ENCODE measurements at regions not wholly inside any gene's neighbourhood (a gene's known extent, or its start where the extent isn't known, plus 50 kb on each side); places are given as distances from the start of the nearest gene placed in this dataset.

DNA sequence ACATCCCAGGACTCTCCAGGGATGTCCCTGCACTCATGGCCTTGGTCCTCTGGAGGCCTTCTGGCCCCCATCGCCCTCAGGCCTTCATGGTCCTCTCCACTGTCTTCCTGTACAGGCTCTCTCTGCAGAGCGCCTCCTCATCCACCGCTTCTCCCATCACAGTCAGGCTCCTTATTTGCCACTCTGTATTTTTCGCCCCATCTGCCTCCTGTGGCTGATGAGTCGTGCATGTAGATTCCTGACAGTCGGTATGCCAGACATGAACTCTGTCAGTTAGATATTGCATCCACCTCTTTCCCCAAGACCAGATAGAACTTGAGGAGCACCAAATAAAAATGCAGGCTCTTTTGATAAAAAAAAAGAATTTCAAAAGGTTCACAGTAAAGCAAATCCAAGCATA is 362.8 kb downstream of the IRX1 start:
- no peak overlapping the region for H3K27ac Mint-ChIP-seq

DNA sequence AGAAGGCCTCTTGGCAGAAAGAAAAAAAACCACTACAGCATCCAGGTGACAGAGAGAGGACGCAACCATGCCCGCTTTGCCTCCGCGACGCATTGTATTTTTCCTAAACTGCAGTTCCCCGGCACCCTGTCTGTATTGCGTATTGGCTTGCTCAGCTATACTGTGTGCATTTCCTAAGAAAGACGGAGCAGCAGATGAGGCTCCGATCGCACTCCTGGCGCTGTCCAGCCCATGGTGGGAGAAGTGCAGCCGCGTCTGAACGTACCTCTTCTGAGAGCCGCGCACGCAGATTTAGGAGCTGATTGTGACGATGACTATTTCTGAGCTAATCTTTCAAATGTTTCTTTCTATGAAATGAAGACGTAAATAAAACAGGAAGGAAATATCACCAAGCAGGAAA is 366.5 kb downstream of the IRX1 start:
- DNase-seq (no peak), ATAC-seq (replicated peaks in 1 of 2) (no peak)
- Mint-ChIP-seq H3K27ac (no peak overlapping the region), H3K36me3 (ENCODE audit: insufficient read depth in 2 of 2) (no peaks in the 10 kb centered on the region), H3K4me3 (no peak overlapping the region), H3K27me3 (ENCODE audit: low read depth) (no peaks in the 10 kb centered on the region), H3K9me3 (peaks cover 10 to 12% of the 10 kb centered on the region in 2 donors), H3K4me1 (ENCODE audit: low read depth) (no peaks in the 10 kb centered on the region)

More for the DNA sequence above, 362.8 kb downstream of the IRX1 start:
- Mint-ChIP-seq H3K27me3 (ENCODE audit: low read depth) (no peaks in the 10 kb centered on the region), H3K4me1 (ENCODE audit: low read depth) (no peaks in the 10 kb centered on the region), H3K9me3 (peaks cover 7 to 9% of the 10 kb centered on the region in 2 donors), H3K36me3 (ENCODE audit: insufficient read depth in 2 of 2) (no peaks in the 10 kb centered on the region), H3K4me3 (no peak overlapping the region)
- ATAC-seq (replicated peaks in 1 of 2) (no peak), DNase-seq (no peak)

DNA sequence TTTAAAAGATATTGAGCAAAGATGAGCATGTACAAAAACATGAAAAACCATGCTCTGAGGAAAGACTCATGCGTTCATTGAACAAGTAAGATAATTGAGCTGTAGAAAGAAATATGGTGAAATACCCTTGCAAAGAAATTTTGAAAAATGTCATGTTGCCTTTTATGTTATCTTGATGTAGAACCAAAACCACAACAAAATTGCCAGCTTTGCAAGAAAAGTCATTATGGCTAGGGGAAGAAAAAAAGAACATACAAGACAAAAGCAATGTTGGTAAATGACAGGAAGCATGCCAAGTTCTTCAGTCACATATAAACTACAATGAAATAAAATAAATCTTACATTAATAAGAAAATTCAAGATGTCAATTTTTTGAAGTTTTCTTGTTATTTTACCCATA is 368.0 kb downstream of the IRX1 start:
- no peak overlapping the region for H3K27ac Mint-ChIP-seq
- ATAC-seq (replicated peaks in 1 of 2) (no peak), DNase-seq (no peak)
- H3K9me3 Mint-ChIP-seq, result peaks cover 9 to 11% of the 10 kb centered on the region in 2 donors
- no peaks in the 10 kb centered on the region for H3K27me3 Mint-ChIP-seq (ENCODE audit: low read depth)
- H3K4me3 Mint-ChIP-seq, result no peak overlapping the region
- H3K36me3 Mint-ChIP-seq (ENCODE audit: insufficient read depth in 2 of 2), result peaks cover 0 to 4% of the 10 kb centered on the region in 2 donors
- no peaks in the 10 kb centered on the region for H3K4me1 Mint-ChIP-seq (ENCODE audit: low read depth)

DNA sequence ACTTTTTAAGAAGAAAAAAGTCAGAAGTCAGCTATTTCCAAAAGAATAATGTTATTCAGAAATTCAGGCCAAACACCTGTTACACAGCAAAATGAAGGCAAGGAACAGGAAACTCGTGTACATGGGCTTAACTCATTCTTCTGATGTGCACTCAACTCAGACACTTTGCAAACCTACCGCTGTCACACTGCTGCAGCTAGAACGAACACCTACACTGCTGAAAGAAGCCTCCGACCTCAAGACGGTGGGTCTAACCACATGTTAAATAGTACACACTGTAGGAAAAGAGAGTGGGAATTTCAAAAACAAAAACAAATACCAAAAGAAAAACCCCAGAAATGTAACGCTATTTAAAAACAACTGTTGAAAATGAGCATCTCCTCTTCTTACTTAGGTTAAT is 384.5 kb downstream of the IRX1 start:
- H3K27me3 Mint-ChIP-seq (ENCODE audit: low read depth), result no peaks in the 10 kb centered on the region
- H3K36me3 Mint-ChIP-seq (ENCODE audit: insufficient read depth in 2 of 2), result peaks cover 0 to 2% of the 10 kb centered on the region in 2 donors
- ATAC-seq (replicated peaks in 1 of 2) (no peak), DNase-seq (no peak)
- H3K27ac Mint-ChIP-seq, result no peak overlapping the region
- H3K9me3 Mint-ChIP-seq, result peaks cover 2 to 16% of the 10 kb centered on the region in 2 donors
- H3K4me1 Mint-ChIP-seq (ENCODE audit: low read depth), result no peaks in the 10 kb centered on the region
- H3K4me3 Mint-ChIP-seq, result no peak overlapping the region

DNA sequence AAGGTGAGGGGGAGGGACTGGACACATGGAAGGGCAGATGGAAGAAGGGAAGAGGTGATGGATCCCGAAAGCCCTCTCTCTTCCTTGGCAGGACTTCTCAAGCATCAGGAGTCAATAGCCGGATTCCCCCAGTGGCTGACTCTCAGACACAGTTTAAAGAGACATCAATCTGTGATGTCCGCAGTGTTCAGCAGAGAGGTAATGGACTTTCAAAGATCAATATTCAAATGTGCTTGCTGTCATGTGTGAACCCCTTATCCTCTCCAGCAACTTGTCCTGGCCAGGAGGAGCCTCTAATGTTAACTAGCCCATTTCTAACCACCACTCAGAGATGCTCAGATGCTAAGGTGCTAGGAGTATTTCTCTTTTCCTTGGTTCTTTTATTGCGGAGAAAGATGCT is 392.2 kb downstream of the IRX1 start:
- H3K27me3 Mint-ChIP-seq (ENCODE audit: low read depth), result no peaks in the 10 kb centered on the region
- DNase-seq (no peak), ATAC-seq (replicated peaks in 1 of 2) (no peak)
- H3K4me3 Mint-ChIP-seq, result no peak overlapping the region
- H3K9me3 Mint-ChIP-seq, result peaks cover 0 to 11% of the 10 kb centered on the region in 2 donors
- no peaks in the 10 kb centered on the region for H3K36me3 Mint-ChIP-seq (ENCODE audit: insufficient read depth in 2 of 2)
- no peak overlapping the region for H3K27ac Mint-ChIP-seq
- no peaks in the 10 kb centered on the region for H3K4me1 Mint-ChIP-seq (ENCODE audit: low read depth)

DNA sequence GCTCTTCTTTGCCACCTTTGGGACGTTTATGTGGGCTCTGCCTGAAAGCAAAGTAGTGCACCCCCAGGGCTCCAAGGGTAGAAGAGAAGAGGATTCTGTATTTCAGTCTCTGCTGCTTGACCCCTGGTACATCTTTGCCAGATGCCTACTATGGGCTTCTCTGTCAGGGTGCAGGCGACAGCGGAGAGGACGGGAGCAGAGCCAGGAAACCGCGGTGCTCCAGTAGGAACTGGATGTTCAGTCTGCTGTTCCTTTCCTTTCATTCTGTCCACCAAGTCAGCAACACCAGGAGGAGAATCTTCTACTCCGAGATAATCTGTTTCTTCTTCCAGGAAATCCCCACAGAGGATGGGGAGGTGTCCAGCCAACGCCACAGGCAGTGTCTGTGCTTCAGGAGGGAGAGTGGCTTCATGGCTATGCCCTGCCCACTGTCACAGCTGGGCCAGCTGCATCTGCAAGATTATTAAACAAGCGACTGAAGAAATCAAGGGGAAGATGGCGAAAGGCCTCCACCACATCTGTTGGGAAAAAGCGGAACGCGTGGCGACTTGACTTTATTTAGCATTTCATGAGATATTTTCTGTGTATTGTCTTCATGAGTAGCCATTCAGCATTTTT is 398.3 kb downstream of the IRX1 start:
- Mint-ChIP-seq H3K9me3 (peaks cover 0 to 5% of the 10 kb centered on the region in 2 donors), H3K27ac (no peak overlapping the region), H3K27me3 (ENCODE audit: low read depth) (no peaks in the 10 kb centered on the region), H3K4me3 (no peak overlapping the region), H3K36me3 (ENCODE audit: insufficient read depth in 2 of 2) (no peaks in the 10 kb centered on the region), H3K4me1 (ENCODE audit: low read depth) (no peaks in the 10 kb centered on the region)
- DNase-seq (no peak), ATAC-seq (replicated peaks in 1 of 2) (no peak)

DNA sequence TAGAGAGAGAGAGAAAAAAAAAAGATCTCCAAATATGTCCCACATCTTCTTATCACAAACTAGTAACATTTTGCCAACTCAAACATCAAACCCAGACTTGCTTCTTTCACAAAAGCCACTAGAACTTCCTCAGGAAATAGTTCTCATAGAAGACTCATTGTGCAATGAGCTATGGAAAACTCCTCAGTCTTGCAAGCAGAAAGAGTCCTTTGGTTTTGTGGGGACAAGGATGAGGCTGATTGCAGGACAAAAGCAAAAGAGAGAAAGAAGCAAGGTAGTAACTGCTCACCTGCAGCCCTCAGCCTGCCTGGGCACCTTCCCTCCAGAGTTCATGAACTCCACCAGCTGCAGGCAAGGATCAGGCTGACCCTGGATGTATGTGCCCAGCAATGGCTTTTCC is 399.0 kb downstream of the IRX1 start:
- Mint-ChIP-seq H3K27ac (no peak overlapping the region), H3K36me3 (ENCODE audit: insufficient read depth in 2 of 2) (no peaks in the 10 kb centered on the region), H3K9me3 (peaks cover 2 to 6% of the 10 kb centered on the region in 2 donors), H3K4me1 (ENCODE audit: low read depth) (no peaks in the 10 kb centered on the region), H3K4me3 (no peak overlapping the region), H3K27me3 (ENCODE audit: low read depth) (no peaks in the 10 kb centered on the region)
- no peak for DNase-seq
- ATAC-seq (replicated peaks in 1 of 2), result no peak

DNA sequence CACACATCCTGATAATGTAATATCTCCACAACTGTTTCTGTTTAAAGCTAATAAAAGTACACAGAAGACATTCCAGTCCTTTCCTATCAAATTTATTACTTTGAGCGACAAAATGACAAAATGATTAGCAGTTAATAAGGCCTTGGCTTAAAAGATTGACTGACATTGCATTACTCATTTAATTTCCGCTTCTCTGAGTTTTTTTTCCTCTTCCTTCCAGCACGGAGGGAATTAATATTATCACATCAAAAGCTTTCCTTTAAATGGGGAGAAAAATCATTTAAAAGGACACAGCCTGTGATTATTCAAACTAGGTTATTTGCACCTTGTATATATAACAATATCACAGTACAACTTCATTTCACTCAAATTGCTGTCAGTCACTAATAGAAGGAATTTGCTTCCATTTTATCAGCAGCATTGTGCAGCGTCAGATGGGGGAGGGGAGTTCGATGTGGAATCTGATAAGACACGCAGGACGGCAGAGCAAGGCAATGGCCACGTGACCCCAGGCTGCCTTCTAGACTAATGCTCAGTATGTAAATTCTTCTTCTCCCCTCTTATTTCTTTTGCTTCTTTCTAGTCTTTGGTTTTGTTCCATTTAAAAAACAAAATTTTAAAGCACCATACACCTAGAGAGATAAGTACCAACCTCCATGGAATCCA is 400.5 kb downstream of the IRX1 start:
- peaks cover 7 to 11% of the 10 kb centered on the region in 2 donors for H3K9me3 Mint-ChIP-seq
- no peak overlapping the region for H3K4me3 Mint-ChIP-seq
- no peak overlapping the region for H3K27ac Mint-ChIP-seq
- ATAC-seq (replicated peaks in 1 of 2) (no peak), DNase-seq (no peak)
- H3K4me1 Mint-ChIP-seq (ENCODE audit: low read depth), result no peaks in the 10 kb centered on the region
- no peaks in the 10 kb centered on the region for H3K36me3 Mint-ChIP-seq (ENCODE audit: insufficient read depth in 2 of 2)
- no peaks in the 10 kb centered on the region for H3K27me3 Mint-ChIP-seq (ENCODE audit: low read depth)

DNA sequence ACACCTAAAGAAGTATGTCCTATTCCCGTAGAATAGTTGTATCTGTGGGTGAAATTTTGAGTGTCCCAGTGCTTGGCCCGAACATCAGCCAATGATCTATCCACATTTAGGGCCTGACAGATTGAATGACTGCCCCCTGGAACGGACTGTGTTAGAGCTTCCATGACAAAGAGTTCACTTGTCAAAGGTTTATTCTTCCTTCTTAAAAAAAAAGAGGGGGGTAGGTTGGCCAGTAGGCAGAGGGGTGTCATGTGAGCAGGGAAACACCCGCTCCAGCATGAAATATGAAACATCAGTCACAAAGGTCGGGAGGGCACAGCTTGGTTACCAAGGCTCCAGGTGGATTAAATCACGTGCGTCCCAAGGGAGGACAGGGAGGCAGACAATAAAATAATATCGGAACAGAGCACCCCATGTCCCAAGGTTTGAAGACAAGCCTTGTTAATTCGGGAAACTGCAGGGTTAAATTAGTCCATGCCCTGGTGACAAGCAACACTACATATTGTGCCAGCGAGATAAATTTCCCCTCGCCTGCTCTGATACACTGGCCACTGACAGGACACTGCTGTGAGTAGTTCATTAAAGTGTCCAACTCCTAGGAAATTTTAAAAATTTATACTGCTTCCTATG is 401.2 kb downstream of the IRX1 start:
- Mint-ChIP-seq H3K36me3 (ENCODE audit: insufficient read depth in 2 of 2) (no peaks in the 10 kb centered on the region), H3K4me3 (no peak overlapping the region), H3K9me3 (peaks cover 7 to 9% of the 10 kb centered on the region in 2 donors), H3K4me1 (ENCODE audit: low read depth) (no peaks in the 10 kb centered on the region), H3K27ac (no peak overlapping the region), H3K27me3 (ENCODE audit: low read depth) (no peaks in the 10 kb centered on the region)
- no peak for DNase-seq
- ATAC-seq (replicated peaks in 1 of 2), result no peak

DNA sequence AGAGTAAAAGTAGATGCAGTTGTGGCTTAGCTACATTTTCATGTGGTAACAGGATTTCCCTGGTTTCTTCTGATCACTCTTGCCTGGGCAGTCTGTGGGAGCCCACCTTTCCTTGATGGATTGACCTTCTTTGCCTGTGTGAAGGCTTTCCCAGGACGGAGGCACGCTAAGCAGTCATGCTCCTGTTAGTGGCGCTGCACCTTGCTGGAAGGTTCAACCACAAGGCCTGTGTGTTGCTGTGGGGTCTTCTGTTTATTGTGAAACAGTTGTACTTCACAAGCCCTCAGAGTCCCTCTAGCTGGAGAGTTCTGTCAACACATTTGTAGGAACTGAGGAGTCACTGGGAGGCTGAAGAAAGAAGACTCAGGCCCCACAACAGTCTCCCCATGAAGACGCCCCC is 402.0 kb downstream of the IRX1 start:
- ATAC-seq (replicated peaks in 1 of 2) (no peak), DNase-seq (no peak)
- H3K4me1 Mint-ChIP-seq (ENCODE audit: low read depth), result no peaks in the 10 kb centered on the region
- H3K9me3 Mint-ChIP-seq, result peaks cover 7 to 9% of the 10 kb centered on the region in 2 donors
- no peaks in the 10 kb centered on the region for H3K36me3 Mint-ChIP-seq (ENCODE audit: insufficient read depth in 2 of 2)
- H3K27me3 Mint-ChIP-seq (ENCODE audit: low read depth), result no peaks in the 10 kb centered on the region
- H3K27ac Mint-ChIP-seq, result no peak overlapping the region
- no peak overlapping the region for H3K4me3 Mint-ChIP-seq

DNA sequence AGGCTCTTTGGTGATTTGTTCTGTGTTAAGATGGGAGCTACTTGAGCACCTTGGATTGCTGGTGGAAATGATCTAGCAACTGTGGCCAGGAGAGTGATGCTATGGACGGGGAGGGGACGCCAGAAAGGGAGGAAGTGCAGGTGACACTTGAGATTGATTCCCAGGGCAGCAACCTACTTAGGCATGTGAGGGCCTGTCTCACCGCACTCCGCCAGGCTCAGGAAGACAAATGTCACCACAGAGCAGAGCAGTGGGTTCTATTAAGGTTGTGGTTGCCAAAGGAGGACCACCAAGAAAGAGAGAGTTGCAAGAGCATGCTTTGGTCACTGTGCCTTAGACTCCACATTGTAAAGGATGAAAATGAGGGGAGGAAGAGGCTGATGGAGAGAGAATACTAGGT is 404.3 kb downstream of the IRX1 start:
- DNase-seq, result no peak
- no peaks in the 10 kb centered on the region for H3K4me1 Mint-ChIP-seq (ENCODE audit: low read depth)
- ATAC-seq (replicated peaks in 1 of 2), result no peak
- H3K27me3 Mint-ChIP-seq (ENCODE audit: low read depth), result no peaks in the 10 kb centered on the region
- no peaks in the 10 kb centered on the region for H3K36me3 Mint-ChIP-seq (ENCODE audit: insufficient read depth in 2 of 2)
- peaks cover 7 to 9% of the 10 kb centered on the region in 2 donors for H3K9me3 Mint-ChIP-seq
- no peak overlapping the region for H3K4me3 Mint-ChIP-seq
- H3K27ac Mint-ChIP-seq, result no peak overlapping the region

DNA sequence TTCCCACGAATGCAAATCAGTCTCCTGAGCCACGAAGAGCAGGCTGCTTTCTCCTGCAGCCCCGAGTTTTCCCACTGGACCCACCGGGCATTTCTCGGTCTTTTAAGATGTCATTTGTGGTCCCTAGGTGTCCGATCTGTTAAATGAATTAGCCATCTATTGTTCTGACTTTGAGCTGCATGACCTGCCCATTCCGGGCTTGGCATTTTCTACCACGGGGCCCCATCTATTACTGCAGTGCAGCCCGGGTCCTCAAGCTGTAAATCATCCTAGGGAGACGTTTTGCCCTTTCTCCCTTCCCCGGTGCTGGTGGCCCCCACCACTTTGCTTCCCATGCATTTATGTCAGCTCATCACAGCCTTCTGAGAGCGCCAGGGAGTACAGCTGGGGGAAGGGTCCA is 405.4 kb downstream of the IRX1 start:
- Mint-ChIP-seq H3K4me1 (ENCODE audit: low read depth) (no peaks in the 10 kb centered on the region), H3K4me3 (no peak overlapping the region), H3K9me3 (peaks cover 7 to 9% of the 10 kb centered on the region in 2 donors), H3K27me3 (ENCODE audit: low read depth) (no peaks in the 10 kb centered on the region), H3K27ac (no peak overlapping the region), H3K36me3 (ENCODE audit: insufficient read depth in 2 of 2) (no peaks in the 10 kb centered on the region)
- no peak for ATAC-seq (replicated peaks in 1 of 2)
- no peak for DNase-seq

DNA sequence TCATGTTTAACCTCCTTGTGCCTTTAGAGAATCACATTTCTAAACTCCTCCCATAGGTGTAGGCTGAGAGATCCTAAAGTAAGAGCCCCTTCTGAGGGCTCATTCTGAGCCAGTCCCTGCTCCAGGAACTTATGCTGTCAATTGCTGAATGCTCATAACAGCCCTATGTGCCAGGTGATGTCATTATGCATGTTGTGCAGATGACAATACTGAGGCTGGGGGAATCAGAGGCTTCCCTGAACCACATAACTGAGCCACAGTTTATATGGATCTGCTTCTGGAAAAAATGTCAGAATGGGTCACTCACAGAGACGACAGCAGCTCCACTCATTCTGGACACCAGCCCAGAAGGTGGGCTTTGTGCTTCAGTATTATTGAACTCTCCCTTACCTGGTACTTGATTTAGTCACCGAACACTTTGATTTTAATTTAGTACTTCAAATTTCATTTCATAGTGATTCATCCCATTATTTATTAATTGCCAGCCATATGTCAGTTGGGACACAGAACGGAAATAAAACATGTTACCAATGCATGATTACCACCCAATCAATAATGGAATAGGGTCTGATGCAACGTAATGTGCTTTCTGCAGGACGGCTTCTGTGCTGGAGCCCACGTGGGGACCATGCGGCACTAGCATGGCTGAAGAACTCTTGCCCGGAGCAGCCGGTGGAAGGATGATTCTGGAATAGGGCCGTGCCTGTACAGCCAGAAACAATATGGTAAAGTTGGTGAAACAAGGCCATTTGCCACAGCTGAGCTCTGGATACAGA is 406.3 kb downstream of the IRX1 start:
- Mint-ChIP-seq H3K9me3 (peaks cover 7 to 9% of the 10 kb centered on the region in 2 donors), H3K27ac (no peak overlapping the region), H3K36me3 (ENCODE audit: insufficient read depth in 2 of 2) (no peaks in the 10 kb centered on the region), H3K4me1 (ENCODE audit: low read depth) (no peaks in the 10 kb centered on the region), H3K27me3 (ENCODE audit: low read depth) (no peaks in the 10 kb centered on the region), H3K4me3 (no peak overlapping the region)
- ATAC-seq (replicated peaks in 1 of 2), result no peak
- DNase-seq, result no peak

Measured in activated T-cell treated with anti-CD3 and anti-CD28 coated beads, Interleukin-2, amount 50 U/mL, for 72 hours (primary cell).